ENCODE measurements at regions not wholly inside any gene's neighbourhood (a gene's known extent, or its start where the extent isn't known, plus 50 kb on each side); places are given as distances from the start of the nearest gene placed in this dataset.

DNA sequence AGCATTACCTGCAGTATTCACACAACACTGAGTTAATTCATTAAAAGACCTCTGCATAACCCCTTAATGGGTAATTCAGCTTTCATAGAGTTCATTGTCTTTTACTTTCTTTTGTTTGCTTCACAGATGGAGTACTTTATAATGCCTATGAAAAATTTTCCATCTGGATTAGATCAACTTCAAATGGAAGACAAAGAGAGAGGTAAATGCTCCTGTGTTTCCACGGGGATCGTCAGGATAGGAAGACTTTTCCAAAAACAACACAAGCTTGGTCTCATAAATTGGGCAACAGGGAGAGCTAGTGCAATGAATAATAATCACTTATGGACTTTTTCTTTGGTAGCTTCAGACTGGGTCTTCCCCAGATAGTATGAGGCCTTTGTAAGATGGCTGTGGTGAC, 100.7 kb downstream of the ICOS start:
- TF ChIP-seq EZH2phosphoT487 (IDR thresholded peaks at IDR 0.05; ENCODE audit: low read depth, severe bottlenecking, unreplicated experiment) (no peak), CTCF (IDR thresholded peaks at IDR 0.05; ENCODE audit: poor library complexity) (no peak)
